Fibroblast of lung (primary cell): ENCODE measurements at regions not wholly inside any gene's neighbourhood (a gene's known extent, or its start where the extent isn't known, plus 50 kb on each side); places are given as distances from the start of the nearest gene placed in this dataset.

Source experiments
- DNase-seq, 2 donors: peaks; one replicate each; pipeline versions ENCODE4 v3.0.0 to v3.0.0-alpha.2; 2010; ENCODE audit warnings: low read depth in 2 of 2
- H2AFZ ChIP-seq: 2 replicates; pipeline ENCODE4 v1.5.1; 2012; ENCODE audit warnings: low read length, control low read depth, inconsistent platforms
- H3K27ac ChIP-seq: 2 replicates; pipeline ENCODE4 v1.5.1; 2011; ENCODE audit warnings: low read length, control low read depth; ENCODE audit not compliant: insufficient read depth
- H3K27me3 ChIP-seq: 2 replicates; pipeline ENCODE4 v1.5.1; 2011; ENCODE audit warnings: mild to moderate bottlenecking, low read length; ENCODE audit not compliant: control insufficient read depth, insufficient read depth
- H3K36me3 ChIP-seq: 2 replicates; pipeline ENCODE4 v1.5.1; 2011; ENCODE audit warnings: low read length; ENCODE audit not compliant: control insufficient read depth, insufficient read depth
- H3K4me1 ChIP-seq: 2 replicates; pipeline ENCODE4 v1.5.1; 2011; ENCODE audit warnings: low read length; ENCODE audit not compliant: control insufficient read depth, insufficient read depth; ENCODE audit errors: extremely low read depth
- H3K4me2 ChIP-seq: 2 replicates; pipeline ENCODE4 v1.5.1; 2011; ENCODE audit warnings: low read length, control low read depth; ENCODE audit not compliant: insufficient read depth; ENCODE audit errors: extremely low read depth
- H3K4me3 ChIP-seq, 4 experiments: fragments of 200-600 bp in 1 of 4; sonication (generic) in 1 of 4; replicated peaks in 1 of 4; 2 replicates each; pipeline ENCODE4 v1.5.1; 2011 to 2016; ENCODE audit warnings: low read length in 4 of 4, low read depth in 3 of 4, mild to moderate bottlenecking in 3 of 4, control low read depth in 2 of 4, inconsistent platforms in 1 of 4, mixed read lengths in 1 of 4; ENCODE audit not compliant: insufficient read depth in 1 of 4; ENCODE audit errors: control extremely low read depth in 1 of 4
- H3K79me2 ChIP-seq: 2 replicates; pipeline ENCODE4 v1.5.1; 2012; ENCODE audit warnings: mild to moderate bottlenecking, low read length, inconsistent platforms; ENCODE audit not compliant: control insufficient read depth, insufficient read depth
- H3K9ac ChIP-seq: 2 replicates; pipeline ENCODE4 v1.5.1; 2011; ENCODE audit warnings: mild to moderate bottlenecking, low read length, control low read depth; ENCODE audit not compliant: insufficient read depth
- H3K9me3 ChIP-seq: 2 replicates; pipeline ENCODE4 v1.5.1; 2012; ENCODE audit warnings: low read depth, low read length; ENCODE audit not compliant: control insufficient read depth, insufficient read depth
- H4K20me1 ChIP-seq: 2 replicates; pipeline ENCODE4 v1.5.1; 2011; ENCODE audit warnings: low read length; ENCODE audit not compliant: control insufficient read depth, insufficient read depth; ENCODE audit errors: extremely low read depth
- EZH2 ChIP-seq: IDR thresholded peaks from 2 replicates; pipeline ENCODE4 v1.5.1; 2012; ENCODE audit warnings: low read length, control low read depth, mild to moderate bottlenecking; ENCODE audit errors: missing control alignments
- TF ChIP-seq, protein P1 (sequence below), 2 donors: IDR thresholded peaks in 1 of 2; conservative IDR thresholded peaks in 1 of 2; 1 replicate in 1 of 2; 2 replicates in 1 of 2; pipeline ENCODE4 v1.5.1; 2011 to 2012; ENCODE audit warnings: low read length in 2 of 2, control low read depth in 1 of 2, inconsistent platforms in 1 of 2, low read depth in 1 of 2, mild to moderate bottlenecking in 1 of 2

- Histone ChIP-seq H3K79me2 (no peaks in the 10 kb centered on the region), H3K36me3 (no peaks in the 10 kb centered on the region), H3K9me3 (no peaks in the 10 kb centered on the region), H3K27ac (no peak overlapping the region), H3K4me3 (no peak overlapping the region), H2AFZ (no peak overlapping the region), H4K20me1 (no peaks in the 10 kb centered on the region), H3K4me2 (no peak overlapping the region), H3K27me3 (no peaks in the 10 kb centered on the region), H3K9ac (no peak overlapping the region), H3K4me1 (no peaks in the 10 kb centered on the region)
- TF ChIP-seq, protein P1, sequence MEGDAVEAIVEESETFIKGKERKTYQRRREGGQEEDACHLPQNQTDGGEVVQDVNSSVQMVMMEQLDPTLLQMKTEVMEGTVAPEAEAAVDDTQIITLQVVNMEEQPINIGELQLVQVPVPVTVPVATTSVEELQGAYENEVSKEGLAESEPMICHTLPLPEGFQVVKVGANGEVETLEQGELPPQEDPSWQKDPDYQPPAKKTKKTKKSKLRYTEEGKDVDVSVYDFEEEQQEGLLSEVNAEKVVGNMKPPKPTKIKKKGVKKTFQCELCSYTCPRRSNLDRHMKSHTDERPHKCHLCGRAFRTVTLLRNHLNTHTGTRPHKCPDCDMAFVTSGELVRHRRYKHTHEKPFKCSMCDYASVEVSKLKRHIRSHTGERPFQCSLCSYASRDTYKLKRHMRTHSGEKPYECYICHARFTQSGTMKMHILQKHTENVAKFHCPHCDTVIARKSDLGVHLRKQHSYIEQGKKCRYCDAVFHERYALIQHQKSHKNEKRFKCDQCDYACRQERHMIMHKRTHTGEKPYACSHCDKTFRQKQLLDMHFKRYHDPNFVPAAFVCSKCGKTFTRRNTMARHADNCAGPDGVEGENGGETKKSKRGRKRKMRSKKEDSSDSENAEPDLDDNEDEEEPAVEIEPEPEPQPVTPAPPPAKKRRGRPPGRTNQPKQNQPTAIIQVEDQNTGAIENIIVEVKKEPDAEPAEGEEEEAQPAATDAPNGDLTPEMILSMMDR (conservative IDR thresholded peaks at IDR 0.05 in 1 of 2, IDR thresholded peaks at IDR 0.05 in 1 of 2; ENCODE audit: low read depth in 1 of 2, low read length in 2 of 2), result no peak
- TF ChIP-seq EZH2, result no peak
- DNase-seq, result peak in 1 of 2 donors; percentile 52
These were observed 59.7 kb upstream of the VCX3B start for GRCh38 chrX:8404926-8405325.

DNA sequence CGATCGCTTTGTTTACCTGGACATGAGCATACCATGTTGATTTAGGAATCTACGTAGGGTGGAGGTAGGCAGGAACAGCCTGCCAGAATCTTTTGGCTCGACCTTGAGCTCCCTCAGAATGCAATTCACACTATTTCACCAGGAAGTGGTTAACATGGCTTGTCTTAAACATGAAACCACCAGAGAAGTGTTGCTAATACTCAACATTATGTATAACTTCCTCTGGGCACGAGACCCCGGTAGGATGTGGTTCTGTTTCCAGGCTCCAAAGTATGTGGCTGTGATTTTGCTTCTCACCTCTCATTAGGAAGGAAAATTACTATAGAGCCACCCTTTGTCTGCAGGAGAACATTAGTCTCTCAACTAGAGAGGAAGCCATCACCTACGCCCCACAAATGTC is 59.0 kb upstream of the VCX3B start:
- H4K20me1 ChIP-seq, result no peaks in the 10 kb centered on the region
- no peaks in the 10 kb centered on the region for H3K36me3 ChIP-seq
- no peak overlapping the region for H3K27ac ChIP-seq
- no peak overlapping the region for H3K4me2 ChIP-seq
- H3K9ac ChIP-seq, result no peak overlapping the region
- H2AFZ ChIP-seq, result no peak overlapping the region
- TF ChIP-seq, protein P1 (conservative IDR thresholded peaks at IDR 0.05 in 1 of 2, IDR thresholded peaks at IDR 0.05 in 1 of 2; ENCODE audit: low read depth in 1 of 2, low read length in 2 of 2), result no peak
- no peak for TF ChIP-seq EZH2
- no peaks in the 10 kb centered on the region for H3K4me1 ChIP-seq
- H3K79me2 ChIP-seq, result no peaks in the 10 kb centered on the region
- no peaks in the 10 kb centered on the region for H3K9me3 ChIP-seq
- no peak overlapping the region for H3K4me3 ChIP-seq
- DNase-seq, result peak in 1 of 2 donors; percentile 59
- H3K27me3 ChIP-seq, result no peaks in the 10 kb centered on the region

DNA sequence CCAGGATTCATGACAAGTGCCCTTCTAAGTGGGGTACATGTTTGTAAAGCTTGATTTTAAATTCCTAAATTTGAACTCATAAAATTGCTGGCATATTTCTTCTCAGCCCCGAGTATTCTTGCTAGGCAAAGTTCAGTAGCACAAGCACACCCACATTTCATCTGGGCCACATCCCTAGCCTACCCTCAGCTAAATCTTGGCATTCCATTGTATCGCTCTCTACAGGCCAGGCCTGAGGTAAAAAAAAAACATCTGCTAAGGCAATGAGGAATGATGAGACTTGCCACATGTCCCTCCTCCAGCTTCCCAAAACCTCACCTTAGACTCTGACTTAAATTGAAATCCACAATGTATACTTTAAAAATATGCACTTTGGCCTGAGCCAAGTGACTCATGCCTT is 51.4 kb upstream of the VCX3B start:
- no peaks in the 10 kb centered on the region for H3K4me1 ChIP-seq
- peak in 1 of 2 donors; percentile 58 for DNase-seq
- no peak overlapping the region for H3K4me2 ChIP-seq
- no peak overlapping the region for H3K4me3 ChIP-seq
- H3K9me3 ChIP-seq, result no peaks in the 10 kb centered on the region
- no peaks in the 10 kb centered on the region for H3K36me3 ChIP-seq
- H3K27ac ChIP-seq, result no peak overlapping the region
- no peaks in the 10 kb centered on the region for H3K79me2 ChIP-seq
- H2AFZ ChIP-seq, result no peak overlapping the region
- H4K20me1 ChIP-seq, result no peaks in the 10 kb centered on the region
- H3K9ac ChIP-seq, result no peak overlapping the region
- H3K27me3 ChIP-seq, result no peaks in the 10 kb centered on the region
- TF ChIP-seq EZH2, result no peak
- TF ChIP-seq, protein P1 (conservative IDR thresholded peaks at IDR 0.05 in 1 of 2, IDR thresholded peaks at IDR 0.05 in 1 of 2; ENCODE audit: low read depth in 1 of 2, low read length in 2 of 2), result no peak
